Nephron progenitor cell (in vitro differentiated cells): ENCODE measurements at regions not wholly inside any gene's neighbourhood (a gene's known extent, or its start where the extent isn't known, plus 50 kb on each side); places are given as distances from the start of the nearest gene placed in this dataset.

ENCODE experiments used
- DNase-seq: peaks from one replicate; pipeline ENCODE4 v3.0.0; 2021
- H3K27ac Mint-ChIP-seq: 2 replicates; pipeline ENCODE4 v1.8.0; 2021; ENCODE audit warnings: mild to moderate bottlenecking, moderate library complexity, mixed read lengths
- H3K27me3 Mint-ChIP-seq: 2 replicates; pipeline ENCODE4 v1.8.0; 2021; ENCODE audit warnings: mild to moderate bottlenecking, low read depth, mixed read lengths; ENCODE audit not compliant: poor library complexity
- H3K36me3 Mint-ChIP-seq: 2 replicates; pipeline ENCODE4 v1.8.0; 2021; ENCODE audit warnings: low read depth, mixed read lengths
- H3K4me1 Mint-ChIP-seq: 2 replicates; pipeline ENCODE4 v1.8.0; 2021; ENCODE audit warnings: mixed read lengths
- H3K4me3 Mint-ChIP-seq: 2 replicates; pipeline ENCODE4 v1.8.0; 2021; ENCODE audit warnings: mild to moderate bottlenecking, moderate library complexity, mixed read lengths
- H3K9me3 Mint-ChIP-seq: 2 replicates; pipeline ENCODE4 v1.8.0; 2021; ENCODE audit warnings: mild to moderate bottlenecking, moderate library complexity, mixed read lengths
- CTCF ChIP-seq: fragments of 200-600 bp; sonication (generic); IDR thresholded peaks from 2 replicates; pipeline ENCODE4 v1.5.0; 2021; ENCODE audit warnings: antibody characterized with exemption

GRCh38 chr16:17015702-17016101 lies 455.1 kb downstream of the XYLT1 start:
- H3K9me3 Mint-ChIP-seq = peaks cover 20% of the 10 kb centered on the region
- H3K4me3 Mint-ChIP-seq = no peak overlapping the region
- DNase-seq = no peak
- H3K27me3 Mint-ChIP-seq = peaks cover 11% of the 10 kb centered on the region
- no peak overlapping the region for H3K27ac Mint-ChIP-seq
- H3K36me3 Mint-ChIP-seq = no peaks in the 10 kb centered on the region
- H3K4me1 Mint-ChIP-seq = peaks cover 29% of the 10 kb centered on the region
- TF ChIP-seq CTCF = no peak

- no peak for TF ChIP-seq CTCF
- H3K4me3 Mint-ChIP-seq = no peak overlapping the region
- peaks cover 10% of the 10 kb centered on the region for H3K27me3 Mint-ChIP-seq
- no peak for DNase-seq
- H3K27ac Mint-ChIP-seq = no peak overlapping the region
- H3K36me3 Mint-ChIP-seq = no peaks in the 10 kb centered on the region
- H3K9me3 Mint-ChIP-seq = peaks cover 16% of the 10 kb centered on the region
- peaks cover 24% of the 10 kb centered on the region for H3K4me1 Mint-ChIP-seq
Measured at GRCh38 chr16:17017442-17017841, 453.3 kb downstream of the XYLT1 start.

- Mint-ChIP-seq H3K4me1 (peaks cover 28% of the 10 kb centered on the region), H3K27ac (peak overlapping the region; percentile 93), H3K27me3 (peaks cover 12% of the 10 kb centered on the region), H3K9me3 (peaks cover 16% of the 10 kb centered on the region), H3K4me3 (peak overlapping the region; percentile 16), H3K36me3 (no peaks in the 10 kb centered on the region)
- peak; percentile 10 for DNase-seq
- TF ChIP-seq CTCF = no peak
Measured at GRCh38 chr16:17018585-17018939, 452.2 kb downstream of the XYLT1 start.

- Mint-ChIP-seq H3K4me3 (no peak overlapping the region), H3K27ac (no peak overlapping the region), H3K36me3 (no peaks in the 10 kb centered on the region), H3K4me1 (peaks cover 24% of the 10 kb centered on the region), H3K9me3 (peaks cover 16% of the 10 kb centered on the region), H3K27me3 (peaks cover 10% of the 10 kb centered on the region)
- no peak for DNase-seq
- no peak for TF ChIP-seq CTCF
Measured at GRCh38 chr16:17019366-17019765, 451.4 kb downstream of the XYLT1 start.

- no peaks in the 10 kb centered on the region for H3K36me3 Mint-ChIP-seq
- H3K27me3 Mint-ChIP-seq = peaks cover 7% of the 10 kb centered on the region
- TF ChIP-seq CTCF = no peak
- H3K9me3 Mint-ChIP-seq = peaks cover 3% of the 10 kb centered on the region
- no peak overlapping the region for H3K27ac Mint-ChIP-seq
- no peak for DNase-seq
- H3K4me1 Mint-ChIP-seq = peaks cover 17% of the 10 kb centered on the region
- H3K4me3 Mint-ChIP-seq = no peak overlapping the region
Measured at GRCh38 chr16:17023606-17024005, 447.2 kb downstream of the XYLT1 start.

- no peak overlapping the region for H3K4me3 Mint-ChIP-seq
- H3K4me1 Mint-ChIP-seq = peaks cover 10% of the 10 kb centered on the region
- H3K9me3 Mint-ChIP-seq = peaks cover 9% of the 10 kb centered on the region
- TF ChIP-seq CTCF = no peak
- DNase-seq = no peak
- peaks cover 7% of the 10 kb centered on the region for H3K27me3 Mint-ChIP-seq
- no peaks in the 10 kb centered on the region for H3K36me3 Mint-ChIP-seq
- no peak overlapping the region for H3K27ac Mint-ChIP-seq
Measured at GRCh38 chr16:17024514-17024913, 446.2 kb downstream of the XYLT1 start.
